NT2/D1 (cell line): ENCODE measurements at regions not wholly inside any gene's neighbourhood (a gene's known extent, or its start where the extent isn't known, plus 50 kb on each side); places are given as distances from the start of the nearest gene placed in this dataset.
"Not testable (repeated sequence)": the region's sequence is repeated elsewhere in the genome, so short reads cannot be mapped to it uniquely, and the experiment has no call there.

Source experiments
- YY1 ChIP-seq: IDR thresholded peaks from 2 replicates; pipeline ENCODE4 v1.6.1; 2011; ENCODE audit not compliant: insufficient read length, insufficient read depth
- ZNF274 ChIP-seq: IDR thresholded peaks from 2 replicates; pipeline ENCODE4 v1.6.1; 2011; ENCODE audit warnings: mild to moderate bottlenecking, low read depth, low read length

- TF ChIP-seq ZNF274, YY1: not testable (repeated sequence)
Observed at GRCh38 chr2:132282104-132282503, 120.4 kb upstream of the ANKRD30BL start.
